K562 (cell line): ENCODE measurements at regions not wholly inside any gene's neighbourhood (a gene's known extent, or its start where the extent isn't known, plus 50 kb on each side); places are given as distances from the start of the nearest gene placed in this dataset.

Experiments
- ATAC-seq: fragments of 200-7000 bp; cut with Tn5 transposase; 3 replicates; pipeline ENCODE4 v1.9.1; 2020; ENCODE audit warnings: moderate library complexity
- BruUV-seq: library from RNA; stranded (reverse); fragments of 400-500 nt; replicated peaks from 2 replicates; lab custom pipeline; 2021; lab: Mats Ljungman, UMichigan
- CTCF ChIA-PET: fragments of 300-600 bp; formaldehyde crosslinking; extraction: SDS; loops from one replicate; lab custom pipeline; 2021; ENCODE audit warnings: low intra/inter-chr PET ratio; lab: Yijun Ruan, JAX
- POLR2A ChIA-PET: fragments of 300-600, 350-650 bp; sonication (Branson Sonifier 250); formaldehyde crosslinking; extraction: SDS; loops from one replicate; lab custom pipeline; 2021; ENCODE audit warnings: antibody characterized with exemption, inconsistent platforms; lab: Yijun Ruan, JAX
- DNase-seq, 4 experiments: peaks; one replicate each; pipeline versions ENCODE4 v3.0.0 to v3.0.0-alpha.2; 2011 to 2018; ENCODE audit warnings: low spot score in 3 of 4, mixed read lengths in 3 of 4; ENCODE audit errors: extremely low read depth in 1 of 4
- FAIRE-seq: peaks from 2 replicates; lab custom pipeline; 2011; peaks lifted over from hg19 to GRCh38; lab: Jason Lieb, UNC
- H2AFZ ChIP-seq: 2 replicates; pipeline ENCODE4 v1.6.0; 2011; ENCODE audit warnings: low read depth, low read length, control low read depth, inconsistent platforms
- H3K27ac ChIP-seq: fragments of 200-600 bp; 3 replicates; pipeline ENCODE4 v1.8.0; 2011; ENCODE audit warnings: low read depth, mild to moderate bottlenecking, control low read depth, inconsistent platforms, low read length, moderate library complexity, mixed read lengths; ENCODE audit errors: extremely low read depth
- H3K27me3 ChIP-seq, 2 experiments: fragments of 300-600 bp in 1 of 2; 2 replicates in 1 of 2; 3 replicates in 1 of 2; pipeline versions ENCODE4 v1.6.0 to v1.8.0; 2011; ENCODE audit warnings: inconsistent platforms in 2 of 2, low read length in 2 of 2, mild to moderate bottlenecking in 1 of 2, mixed read lengths in 1 of 2, moderate library complexity in 1 of 2; ENCODE audit not compliant: control insufficient read depth in 2 of 2, insufficient read depth in 2 of 2
- H3K36me3 ChIP-seq: fragments of 300-600 bp; 3 replicates; pipeline ENCODE4 v1.8.0; 2011; ENCODE audit warnings: mild to moderate bottlenecking, low read length, inconsistent platforms; ENCODE audit not compliant: control insufficient read depth, insufficient read depth
- H3K4me1 ChIP-seq, 2 experiments: fragments of 200-600 bp in 1 of 2; replicated peaks in 1 of 2; 2 replicates in 1 of 2; 3 replicates in 1 of 2; pipeline versions ENCODE4 v1.5.1 to v1.8.0; 2011; ENCODE audit warnings: inconsistent platforms in 2 of 2, low read length in 2 of 2, mild to moderate bottlenecking in 1 of 2, mixed read lengths in 1 of 2, moderate library complexity in 1 of 2; ENCODE audit not compliant: control insufficient read depth in 2 of 2, insufficient read depth in 2 of 2
- H3K4me2 ChIP-seq: 2 replicates; pipeline ENCODE4 v1.6.1; 2011; ENCODE audit warnings: low read length, control low read depth, inconsistent platforms, mixed read lengths; ENCODE audit not compliant: insufficient read depth
- H3K4me3 ChIP-seq: fragments of 200-600 bp; sonication (generic), shearing (Covaris generic); 2 replicates; pipeline ENCODE4 v1.5.1; 2016; ENCODE audit warnings: control low read depth, inconsistent platforms
- H3K79me2 ChIP-seq: fragments of 200-600 bp; 3 replicates; pipeline ENCODE4 v1.8.0; 2011; ENCODE audit warnings: low read length, inconsistent platforms; ENCODE audit not compliant: control insufficient read depth, insufficient read depth
- H3K9ac ChIP-seq, 2 experiments: 2 replicates each; pipeline versions ENCODE4 v1.6.0 to v1.6.1; 2011; ENCODE audit warnings: low read depth in 2 of 2, low read length in 2 of 2, control low read depth in 1 of 2, inconsistent platforms in 1 of 2, mild to moderate bottlenecking in 1 of 2, mixed read lengths in 1 of 2; ENCODE audit not compliant: insufficient read depth in 1 of 2
- H3K9me1 ChIP-seq: one replicate; pipeline ENCODE4 v1.6.0; 2011; ENCODE audit warnings: inconsistent platforms, mild to moderate bottlenecking, low read length, moderate library complexity; ENCODE audit not compliant: control insufficient read depth, insufficient read depth
- H3K9me3 ChIP-seq: replicated peaks from 2 replicates; pipeline ENCODE4 v1.5.1; 2011; ENCODE audit warnings: low read depth, low read length, inconsistent platforms; ENCODE audit not compliant: control insufficient read depth, insufficient read depth
- H4K20me1 ChIP-seq: replicated peaks from 2 replicates; pipeline ENCODE4 v1.6.1; 2011; ENCODE audit warnings: low read length, inconsistent platforms, mixed read lengths; ENCODE audit not compliant: control insufficient read depth, insufficient read depth
- ATF7 ChIP-seq: fragments of 450-650 bp; IDR thresholded peaks from 2 replicates; pipeline ENCODE4 v1.7.1; 2014; ENCODE audit warnings: mild to moderate bottlenecking, moderate library complexity
- BCOR ChIP-seq: fragments of 450-650 bp; IDR thresholded peaks from 2 replicates; pipeline ENCODE4 v1.6.1; 2016
- EGR1 ChIP-seq: fragments of 450-650 bp; conservative IDR thresholded peaks from 2 replicates; pipeline ENCODE4 v1.6.1; 2017; ENCODE audit warnings: mild to moderate bottlenecking
- HCFC1 ChIP-seq: IDR thresholded peaks from 2 replicates; pipeline ENCODE4 v1.6.1; 2012; ENCODE audit warnings: low read depth, low read length, improper control_type of control experiment
- MCM5 ChIP-seq: fragments of 450-650 bp; IDR thresholded peaks from 2 replicates; pipeline ENCODE4 v1.6.1; 2016; ENCODE audit warnings: low read depth
- MYBL2 ChIP-seq, 2 experiments: fragments of 450-650 bp in 1 of 2; sonication (generic) in 1 of 2; formaldehyde crosslinking in 1 of 2; IDR thresholded peaks; 2 replicates each; pipeline versions ENCODE4 v1.6.1 to v1.8.1; 2017 to 2022; ENCODE audit warnings: borderline replicate concordance in 1 of 2, inconsistent platforms in 1 of 2, low read depth in 1 of 2, mild to moderate bottlenecking in 1 of 2, missing genetic modification reagents in 1 of 2, moderate library complexity in 1 of 2
- NBN ChIP-seq: fragments of 450-650 bp; IDR thresholded peaks from 2 replicates; pipeline ENCODE4 v1.6.1; 2016; ENCODE audit warnings: low read depth, mild to moderate bottlenecking
- RAD51 ChIP-seq: fragments of 450-650 bp; IDR thresholded peaks from 2 replicates; pipeline ENCODE4 v1.7.1; 2016; ENCODE audit warnings: low read depth, mild to moderate bottlenecking, borderline replicate concordance
- STAT6 ChIP-seq: sonication (generic); formaldehyde crosslinking; IDR thresholded peaks from 2 replicates; pipeline ENCODE4 v1.8.1; 2023; ENCODE audit warnings: mild to moderate bottlenecking, missing genetic modification reagents
- UBTF ChIP-seq, 2 experiments: IDR thresholded peaks; 2 replicates each; pipeline ENCODE4 v1.6.1; 2012; ENCODE audit warnings: improper control_type of control experiment in 2 of 2, low read depth in 2 of 2, low read length in 2 of 2, borderline replicate concordance in 1 of 2
- ZNF232 ChIP-seq: sonication (generic); formaldehyde crosslinking; IDR thresholded peaks from 2 replicates; pipeline ENCODE4 v1.8.0; 2022; ENCODE audit warnings: mild to moderate bottlenecking, missing genetic modification reagents
- WGBS: fragments of 100-300 bp; shearing (Covaris generic); methylation state at CpG from one replicate; pipeline ENCODE4 v1.1.6; 2016; ENCODE audit warnings: low coverage, mixed read lengths; ENCODE audit not compliant: insufficient coverage; ENCODE audit errors: missing lambda C conversion rate; 5-methylcytosine and 5-hydroxymethylcytosine counted together
- in situ Hi-C: fragments of 300-500 bp; cut with MboI; formaldehyde crosslinking; loops from 4 replicates; pipeline ENCODE4 v1.15.0; 2018; ENCODE audit warnings: inconsistent platforms, mixed read lengths
- intact Hi-C: fragments of 100-400 bp; cut with micrococcal nuclease; formaldehyde crosslinking; loops from 2 replicates; pipeline ENCODE4 v1.14.2; 2022

GRCh38 chr18:78558948-78559347, 420.7 kb upstream of the SALL3 start:
- Histone ChIP-seq H4K20me1 (no peaks in the 10 kb centered on the region), H3K79me2 (no peaks in the 10 kb centered on the region), H3K4me3 (no peak overlapping the region), H3K9me1 (no peaks in the 10 kb centered on the region), H3K4me2 (no peak overlapping the region), H3K27ac (no peak overlapping the region), H3K4me1 (peaks cover 0 to 3% of the 10 kb centered on the region in 2 experiments; a peak in 1 of 5 replicates), H3K36me3 (no peaks in the 10 kb centered on the region), H3K9ac (no peak overlapping the region), H2AFZ (no peak overlapping the region), H3K9me3 (no peaks in the 10 kb centered on the region), H3K27me3 (peaks cover 0 to 15% of the 10 kb centered on the region in 2 experiments; a peak in 2 of 5 replicates)
- intact Hi-C loops, result no loop called here
- BruUV-seq, result no TSS peak
- WGBS, result 2% methylated on average over 9 of the region's 19 CpGs
- ChIA-PET CTCF (no interaction called here), POLR2A (no interaction called here)
- peak; percentile 98 for ATAC-seq
- in situ Hi-C loops, result no loop called here
- FAIRE-seq, result no peak
- DNase-seq, result peak; percentile 38 to 84 (median 76)
- TF ChIP-seq EGR1 (peak; percentile 47; the same call in 1 of the 2 replicates), HCFC1 (no peak), NBN (no peak), BCOR (no peak), RAD51 (no peak)
- TF ChIP-seq, all 486 proteins: peak for 1

GRCh38 chr18:78559584-78559983, 420.0 kb upstream of the SALL3 start:
- in situ Hi-C loops, result no loop called here
- H3K9me1 ChIP-seq, result no peaks in the 10 kb centered on the region
- no peak overlapping the region for H3K4me2 ChIP-seq
- H3K9ac ChIP-seq, result no peak overlapping the region
- BruUV-seq, result no TSS peak
- H3K27ac ChIP-seq, result no peak overlapping the region
- no peak for FAIRE-seq
- no peaks in the 10 kb centered on the region for H3K9me3 ChIP-seq
- no peak for DNase-seq
- intact Hi-C loops, result no loop called here
- no peak for ATAC-seq
- H4K20me1 ChIP-seq, result no peaks in the 10 kb centered on the region
- H3K36me3 ChIP-seq, result no peaks in the 10 kb centered on the region
- H3K27me3 ChIP-seq, result peaks cover 0 to 15% of the 10 kb centered on the region in 2 experiments; a peak in 2 of 5 replicates
- H3K79me2 ChIP-seq, result no peaks in the 10 kb centered on the region
- no peak overlapping the region for H3K4me3 ChIP-seq
- H3K4me1 ChIP-seq, result peaks cover 0 to 3% of the 10 kb centered on the region in 2 experiments; a peak in 1 of 5 replicates
- no peak overlapping the region for H2AFZ ChIP-seq
- CTCF ChIA-PET, result no interaction called here
- WGBS, result 9% methylated on average over 4 of the region's 9 CpGs
- POLR2A ChIA-PET, result no interaction called here
- TF ChIP-seq ZNF232 (CRISPR knock-in tag) (no peak), MYBL2 (IDR thresholded peaks at IDR 0.05; ENCODE audit: low read depth) (no peak), MYBL2 (CRISPR knock-in tag; IDR thresholded peaks at IDR 0.05; ENCODE audit: borderline replicate concordance) (no peak), UBTF (IDR thresholded peaks at IDR 0.05; ENCODE audit: borderline replicate concordance in 1 of 2, low read depth in 2 of 2, low read length in 2 of 2) (no peak), MCM5 (no peak), STAT6 (CRISPR knock-in tag) (no peak), ATF7 (no peak)
